GM18907 (cell line): ENCODE measurements at regions not wholly inside any gene's neighbourhood (a gene's known extent, or its start where the extent isn't known, plus 50 kb on each side); places are given as distances from the start of the nearest gene placed in this dataset.
"Not testable (repeated sequence)": the region's sequence is repeated elsewhere in the genome, so short reads cannot be mapped to it uniquely, and the experiment has no call there.

ENCODE experiments used
- ATAC-seq: cut with Tn5 transposase; IDR thresholded peaks from one replicate; pipeline ENCODE4 v1.9.1; 2021; ENCODE audit warnings: mild to moderate bottlenecking, moderate library complexity; ENCODE audit not compliant: unreplicated experiment

DNA sequence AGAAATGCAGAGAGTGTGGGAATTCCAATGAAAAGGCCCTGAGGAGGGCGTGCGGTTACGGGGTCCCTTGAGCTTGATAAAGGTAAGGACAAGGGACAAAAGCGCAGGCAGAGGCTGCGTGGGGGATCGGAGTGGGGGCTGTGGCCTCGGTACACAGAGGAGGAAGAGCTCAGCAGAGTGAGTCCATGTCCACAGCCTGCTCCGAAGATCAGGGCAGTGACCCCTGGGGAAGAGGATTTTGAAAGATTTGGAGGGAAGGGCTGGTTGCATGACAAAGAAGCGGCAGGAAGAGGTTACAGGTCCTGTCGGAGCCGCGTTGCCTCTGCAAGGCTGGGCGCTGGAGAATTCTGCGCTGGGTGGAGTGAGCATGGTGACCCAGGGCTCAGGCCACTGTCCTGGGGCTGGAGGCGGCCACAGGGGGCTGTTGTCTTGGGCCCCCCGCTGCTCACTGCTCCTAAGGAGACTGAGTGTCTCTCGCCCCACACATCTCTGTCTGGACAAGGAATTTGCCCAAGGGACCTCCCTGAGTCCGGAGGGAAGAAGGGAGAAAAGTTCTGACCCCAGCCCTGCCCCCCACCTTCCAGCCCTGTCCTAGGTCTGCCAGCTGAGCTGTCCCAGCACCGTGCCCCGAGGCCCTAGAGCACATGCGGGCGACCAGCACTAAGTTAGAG is 69.8 kb upstream of the INSIG1 start:
- no peak for ATAC-seq

DNA sequence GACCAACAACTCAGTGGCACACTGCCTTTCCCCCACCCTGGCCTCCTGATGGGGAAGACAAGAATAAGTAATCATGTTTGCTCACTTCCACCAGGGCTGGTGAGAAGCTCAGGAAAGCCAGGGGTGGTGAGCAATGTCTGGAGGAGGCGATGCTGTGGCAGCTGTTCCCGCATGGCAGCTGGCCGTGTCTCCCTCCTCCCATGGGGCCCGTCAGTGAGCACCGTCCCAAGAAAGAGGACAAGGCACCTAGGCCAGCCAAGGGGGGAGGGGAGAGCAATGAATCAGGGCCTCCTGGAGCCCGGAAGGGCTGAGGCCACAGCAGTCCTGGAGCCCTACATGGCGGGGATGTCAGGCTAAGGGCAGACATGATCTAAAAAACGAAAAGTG is 69.2 kb upstream of the INSIG1 start:
- no peak for ATAC-seq

DNA sequence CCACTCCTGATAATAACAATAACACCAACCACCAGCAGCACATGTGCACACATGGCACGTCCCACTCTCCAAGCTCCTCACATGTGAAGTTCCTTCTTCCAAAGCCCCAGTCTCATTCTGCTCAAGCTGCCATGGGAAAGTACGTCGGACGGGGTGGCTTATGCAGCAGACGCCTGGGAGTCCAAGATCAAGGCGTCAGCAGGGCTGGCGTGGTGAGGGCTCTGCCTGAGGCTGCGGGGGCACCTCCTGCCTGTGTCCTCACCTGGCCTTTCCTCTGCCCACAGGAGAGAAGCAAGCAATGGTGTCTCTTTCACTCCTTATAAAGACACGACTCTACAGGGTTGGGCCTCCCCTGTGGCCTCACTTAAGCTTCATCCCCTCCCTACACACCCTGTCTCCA is 68.8 kb upstream of the INSIG1 start:
- ATAC-seq = no peak

DNA sequence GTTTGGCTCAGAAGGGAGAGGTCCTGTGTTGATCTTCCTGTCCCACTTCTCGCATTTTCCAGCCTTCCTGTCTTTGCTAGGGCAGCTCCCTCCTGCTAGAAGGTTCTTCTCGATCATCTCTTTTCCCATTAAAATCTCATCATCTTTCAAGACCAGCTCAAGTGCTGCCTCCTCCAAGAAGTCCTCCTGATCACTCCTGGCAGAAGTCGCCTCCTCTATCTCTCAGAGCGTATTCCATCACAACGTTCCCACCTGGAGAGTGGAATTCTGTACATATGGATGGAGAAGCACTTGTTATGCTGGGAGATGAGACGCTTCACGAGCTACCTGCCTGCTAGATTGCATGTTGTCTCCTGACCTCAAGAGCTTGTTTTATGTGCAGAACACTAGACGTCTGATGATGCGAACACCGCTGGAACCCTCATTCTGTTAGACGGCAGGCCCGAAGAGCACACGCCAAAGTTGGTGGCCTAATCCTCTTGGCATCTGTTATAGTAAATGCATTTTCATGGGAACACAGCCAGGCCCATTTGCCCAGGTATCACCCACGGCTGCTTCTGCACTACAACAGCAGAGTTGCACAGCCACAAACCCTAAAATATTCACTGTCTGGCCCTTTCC is 68.0 kb upstream of the INSIG1 start:
- ATAC-seq = no peak

DNA sequence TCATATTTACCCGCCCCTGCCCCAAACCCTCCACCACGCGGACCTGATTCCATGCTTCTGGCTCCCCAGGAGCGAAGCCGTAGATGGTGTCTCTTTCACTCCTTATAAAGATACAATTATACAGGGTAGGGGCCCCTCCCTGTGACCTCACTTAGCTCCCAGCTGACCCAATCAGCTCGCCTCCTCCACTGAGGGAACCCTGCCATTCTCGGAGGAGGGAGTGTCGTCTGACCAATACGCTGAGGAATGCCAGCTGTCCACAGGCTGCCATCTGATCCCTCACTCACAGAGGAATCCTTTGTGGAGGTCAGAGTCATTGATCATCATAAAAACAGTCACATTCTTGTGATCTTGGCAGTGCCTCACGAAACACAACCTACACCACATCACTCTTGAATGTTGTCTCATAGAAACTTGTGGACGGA is 67.5 kb upstream of the INSIG1 start:
- no peak for ATAC-seq

DNA sequence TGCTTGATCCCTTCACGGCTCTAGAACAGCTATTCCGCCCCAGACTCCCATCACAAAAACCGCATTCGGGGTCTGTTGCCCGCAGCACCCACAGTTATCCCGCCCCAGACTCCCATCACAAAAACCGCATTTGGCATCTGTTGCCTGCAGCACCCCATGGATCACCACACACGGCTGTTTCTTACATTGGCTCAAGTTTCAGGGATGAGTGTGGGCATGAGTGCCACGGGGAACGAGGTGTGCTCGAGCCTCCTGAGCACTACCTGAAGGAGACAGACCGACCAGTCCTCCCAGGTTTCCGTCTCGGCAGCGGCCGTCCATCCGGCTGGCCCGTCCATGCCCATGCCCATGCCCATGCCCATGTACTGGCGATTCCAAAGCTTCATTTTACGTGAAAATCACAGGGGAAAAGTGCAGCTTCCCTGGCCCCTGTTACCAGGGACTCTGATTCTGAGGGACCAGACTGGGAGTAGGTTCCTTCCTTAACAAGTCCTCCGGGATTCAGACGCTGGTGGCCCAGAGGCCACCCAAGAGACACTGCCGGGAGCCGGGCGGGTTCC is 66.4 kb upstream of the INSIG1 start:
- ATAC-seq = no peak

DNA sequence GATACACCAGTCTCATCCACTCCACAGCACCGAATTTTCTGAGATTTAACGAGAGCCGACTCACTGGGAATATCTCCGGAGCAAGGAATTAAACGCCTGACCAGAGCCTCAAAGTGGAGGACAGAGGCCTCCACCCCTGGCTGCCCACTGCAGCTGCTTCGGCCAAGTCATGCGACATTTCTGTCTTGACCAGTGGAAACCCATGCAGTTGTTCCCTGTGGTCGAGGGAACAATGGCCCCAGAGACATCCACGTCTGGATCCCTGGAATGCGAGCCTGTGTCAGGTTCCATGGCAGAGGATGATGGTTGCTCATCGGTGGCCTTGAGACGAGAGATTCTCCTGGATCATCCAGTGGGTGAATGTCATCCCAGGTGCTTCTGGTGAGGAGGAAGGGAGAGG is 65.7 kb upstream of the INSIG1 start:
- ATAC-seq = no peak

DNA sequence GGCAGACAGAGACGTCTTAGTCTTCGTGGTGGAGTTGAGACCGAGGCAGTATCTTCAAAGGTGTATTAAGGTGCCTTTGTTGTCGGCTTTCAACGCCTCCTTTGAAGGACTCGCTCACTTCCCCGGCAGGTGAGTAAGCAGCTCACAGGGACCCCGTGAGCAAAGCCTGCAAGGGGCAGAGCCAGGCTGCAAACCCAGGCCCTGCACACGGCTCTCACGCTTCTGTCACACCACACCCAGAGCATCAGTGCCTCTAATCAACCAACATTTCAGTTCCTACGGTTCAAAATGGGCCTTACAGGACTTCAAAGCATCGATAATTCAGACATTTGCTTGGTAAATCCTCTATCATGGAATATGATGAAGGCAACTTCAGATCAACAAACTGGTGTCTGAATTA is 64.8 kb upstream of the INSIG1 start:
- ATAC-seq = no peak

DNA sequence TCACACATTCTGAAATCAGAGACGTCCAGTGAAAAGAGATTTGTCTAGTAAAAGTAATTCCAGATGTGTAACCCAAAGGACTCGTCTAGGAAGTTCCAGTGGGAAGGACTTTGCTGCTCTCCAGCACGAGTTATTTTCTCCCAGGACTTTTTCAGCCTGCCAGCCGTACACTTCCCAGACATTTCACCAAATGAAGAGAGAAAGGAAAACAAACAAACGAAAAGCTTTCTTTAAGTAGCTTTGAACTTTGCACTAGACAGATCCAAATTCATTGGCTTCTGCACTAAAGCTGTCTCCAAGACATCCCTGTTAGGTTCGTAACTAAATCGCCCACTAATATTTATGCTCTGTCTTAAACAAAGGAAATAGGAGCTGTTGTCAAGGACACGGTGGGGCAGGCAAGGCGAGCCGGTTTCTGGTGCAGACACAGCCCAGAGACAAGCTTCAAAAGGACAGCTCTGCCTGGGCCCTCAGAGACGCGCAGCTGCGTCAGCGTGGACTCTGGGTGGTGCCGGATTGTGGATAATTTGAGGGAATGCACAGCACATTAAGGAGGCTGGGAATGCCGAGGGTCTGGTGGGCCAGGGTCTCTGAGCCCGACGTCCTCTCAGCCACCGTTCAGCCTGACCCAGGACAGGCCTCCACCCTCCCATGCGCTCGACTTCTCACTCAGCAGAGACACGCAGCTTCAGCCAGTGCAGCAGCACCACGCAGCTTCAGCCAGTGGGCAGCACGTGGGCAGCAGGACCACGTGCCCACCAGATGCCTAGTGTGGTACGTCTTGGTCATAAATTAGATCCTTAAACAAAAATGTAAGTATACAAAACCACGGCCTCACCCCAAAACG is 64.1 kb upstream of the INSIG1 start:
- ATAC-seq = no peak

DNA sequence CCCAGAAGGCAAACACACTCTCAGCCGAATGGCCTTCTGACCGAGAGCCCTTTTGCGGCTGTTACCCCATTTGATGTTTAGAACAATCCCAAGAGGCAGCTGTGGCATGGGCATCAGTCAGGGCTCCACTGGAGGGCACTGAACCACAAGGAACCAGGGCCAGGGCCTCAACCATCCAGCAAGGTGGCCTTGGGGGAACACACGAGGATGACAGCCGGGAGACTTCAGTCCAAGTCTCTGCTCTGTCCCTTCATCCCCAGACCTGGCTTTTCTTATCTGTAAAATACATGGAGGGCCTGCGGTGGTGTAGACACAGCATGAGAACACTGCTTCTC is 63.6 kb upstream of the INSIG1 start:
- no peak for ATAC-seq

DNA sequence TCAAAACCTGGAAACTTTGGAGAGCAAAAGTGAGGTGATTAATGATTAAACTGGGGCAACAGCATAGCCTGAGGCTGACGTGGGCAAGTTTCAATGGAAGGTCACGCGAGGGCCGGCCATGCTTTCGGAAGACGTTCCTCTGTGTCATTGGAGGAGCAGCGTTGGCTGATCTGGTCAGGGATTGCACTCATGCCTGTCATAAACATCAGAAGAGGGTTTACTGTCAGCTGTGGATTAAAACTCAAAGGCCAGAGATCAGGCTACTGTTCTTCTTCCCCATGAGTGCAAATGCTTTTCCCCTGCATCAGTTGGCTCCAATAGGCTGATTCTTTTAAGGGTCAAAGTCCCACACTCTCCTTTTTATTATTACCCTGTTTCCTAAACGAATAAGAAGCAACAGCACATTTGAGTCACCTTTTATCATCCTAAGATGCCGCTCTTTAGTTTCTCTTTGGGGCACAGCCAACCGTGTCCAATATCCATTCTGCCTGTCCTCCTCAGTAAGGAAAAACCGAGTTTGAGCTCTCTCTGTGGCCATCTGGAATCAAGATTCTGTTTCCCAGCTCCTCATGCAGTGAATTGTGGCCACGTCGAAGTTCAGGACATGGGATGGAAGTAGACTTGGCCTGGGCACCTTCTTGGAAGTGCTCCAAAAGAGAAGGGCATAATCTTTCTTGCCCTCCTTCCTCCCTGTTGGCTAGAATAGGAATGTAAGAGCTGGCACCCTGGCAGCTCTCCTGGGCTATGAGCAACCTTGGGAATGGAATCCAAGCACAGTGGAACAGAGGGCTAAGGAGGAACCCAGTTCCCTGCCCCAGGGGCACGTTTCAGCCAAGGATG is 62.5 kb upstream of the INSIG1 start:
- no peak for ATAC-seq

DNA sequence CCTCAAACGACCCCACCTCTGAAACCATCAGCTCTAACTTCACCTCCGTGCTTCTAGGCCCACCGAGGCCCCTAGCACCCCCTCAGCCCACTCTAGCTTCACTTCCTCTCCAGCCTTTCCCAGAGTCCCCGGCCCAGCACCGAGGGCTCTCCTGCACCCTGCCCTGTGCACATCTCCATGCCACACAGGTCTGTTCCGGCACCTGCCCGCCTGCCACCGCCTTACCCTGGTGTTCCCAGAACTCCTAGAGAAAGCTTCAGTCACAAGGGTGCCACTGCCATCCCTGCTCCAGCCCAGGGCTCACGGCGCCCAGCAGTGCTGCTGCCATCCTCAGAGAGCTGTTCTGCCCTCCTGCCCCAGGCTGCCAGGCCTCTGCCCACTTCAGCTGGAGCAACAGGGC is 61.3 kb upstream of the INSIG1 start:
- no peak for ATAC-seq

DNA sequence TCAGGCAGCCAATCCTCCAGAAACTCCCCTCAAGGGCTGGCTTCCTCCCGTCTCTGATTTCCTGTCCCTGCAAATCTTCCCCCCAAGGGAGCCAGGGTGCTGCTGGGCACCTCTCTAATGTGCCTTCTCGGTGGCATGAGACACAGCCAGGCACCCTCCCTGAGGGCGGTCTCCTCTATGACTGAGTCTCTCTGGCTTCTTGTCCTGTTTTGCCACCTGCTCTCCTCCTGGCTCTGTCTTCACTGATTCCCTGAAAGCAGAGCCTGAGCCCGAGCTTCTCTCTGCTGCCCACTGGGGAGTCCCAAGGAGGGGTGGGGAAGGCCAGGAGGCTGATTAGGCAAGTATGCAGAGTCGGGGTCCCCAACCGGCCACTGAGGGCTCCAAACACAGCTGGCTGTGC is 60.4 kb upstream of the INSIG1 start:
- no peak for ATAC-seq

DNA sequence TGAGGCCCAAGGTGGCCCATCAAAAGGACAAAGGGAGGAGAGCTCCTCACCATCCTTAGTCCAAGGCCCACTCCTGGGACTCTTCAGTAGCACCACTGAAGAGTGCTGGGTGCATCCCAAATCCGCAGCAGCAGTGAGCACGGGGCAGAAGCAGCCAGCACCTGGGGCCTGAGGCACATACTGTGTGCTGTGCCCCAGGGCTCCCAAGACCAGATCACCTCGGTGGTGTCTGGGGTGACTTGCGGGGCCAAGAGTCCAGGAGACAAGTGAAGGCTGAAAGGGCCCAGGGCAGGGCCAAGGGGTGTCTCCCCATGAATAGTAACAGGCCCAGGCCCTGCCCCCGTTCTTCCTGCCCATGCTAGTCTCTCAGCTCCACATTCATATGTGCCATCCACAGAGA is 59.9 kb upstream of the INSIG1 start:
- ATAC-seq = no peak

DNA sequence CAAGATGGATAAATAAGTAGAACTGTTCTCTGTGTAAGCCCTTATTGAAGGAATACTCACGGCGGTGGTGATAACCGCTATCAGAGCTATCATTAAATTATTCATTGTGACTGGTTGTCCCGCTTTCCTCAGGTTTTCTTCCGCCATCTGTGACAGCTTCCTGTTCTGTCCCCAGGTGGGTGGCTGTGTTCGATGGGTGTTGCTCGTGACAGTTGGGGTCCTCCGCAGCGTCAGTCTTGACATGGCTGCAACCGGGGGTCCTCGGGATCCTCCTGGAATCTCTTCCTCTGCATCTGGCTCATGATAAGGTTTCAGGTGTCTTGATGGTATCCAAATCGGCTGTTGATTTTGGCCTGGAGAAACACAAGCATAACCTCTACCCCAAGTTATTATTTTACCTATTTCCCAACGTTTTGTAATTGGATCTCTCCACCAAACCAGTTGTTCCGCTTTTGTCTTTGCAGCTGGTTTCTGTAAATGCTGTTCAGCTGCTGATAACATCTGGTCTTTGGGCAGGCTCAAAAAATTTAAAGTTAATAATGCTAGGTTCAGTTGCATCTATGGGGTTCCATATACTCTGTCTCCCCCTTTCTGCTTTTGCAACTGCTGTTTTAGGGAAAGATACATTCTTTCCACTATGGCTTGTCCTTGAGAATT is 58.1 kb upstream of the INSIG1 start:
- ATAC-seq = not testable (repeated sequence)

DNA sequence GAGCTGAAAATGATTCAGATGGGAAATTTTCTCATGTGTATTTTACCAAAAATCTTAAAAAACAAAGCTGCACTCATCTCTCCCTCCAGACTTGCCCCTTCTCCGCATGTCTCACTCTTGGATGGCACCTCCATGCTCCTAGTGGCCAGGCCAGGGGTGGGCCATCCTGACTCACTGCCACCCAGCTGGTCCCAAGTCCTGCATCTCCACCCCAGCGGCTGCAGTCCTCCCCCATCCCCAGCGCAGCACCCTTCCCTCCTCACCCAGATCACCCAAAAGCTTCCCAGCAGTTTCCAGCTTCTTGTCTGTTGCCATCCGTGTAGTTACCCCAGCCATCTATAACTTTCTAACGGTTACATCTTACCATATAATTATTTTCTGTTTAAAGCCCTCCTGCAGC is 53.0 kb upstream of the INSIG1 start:
- no peak for ATAC-seq

DNA sequence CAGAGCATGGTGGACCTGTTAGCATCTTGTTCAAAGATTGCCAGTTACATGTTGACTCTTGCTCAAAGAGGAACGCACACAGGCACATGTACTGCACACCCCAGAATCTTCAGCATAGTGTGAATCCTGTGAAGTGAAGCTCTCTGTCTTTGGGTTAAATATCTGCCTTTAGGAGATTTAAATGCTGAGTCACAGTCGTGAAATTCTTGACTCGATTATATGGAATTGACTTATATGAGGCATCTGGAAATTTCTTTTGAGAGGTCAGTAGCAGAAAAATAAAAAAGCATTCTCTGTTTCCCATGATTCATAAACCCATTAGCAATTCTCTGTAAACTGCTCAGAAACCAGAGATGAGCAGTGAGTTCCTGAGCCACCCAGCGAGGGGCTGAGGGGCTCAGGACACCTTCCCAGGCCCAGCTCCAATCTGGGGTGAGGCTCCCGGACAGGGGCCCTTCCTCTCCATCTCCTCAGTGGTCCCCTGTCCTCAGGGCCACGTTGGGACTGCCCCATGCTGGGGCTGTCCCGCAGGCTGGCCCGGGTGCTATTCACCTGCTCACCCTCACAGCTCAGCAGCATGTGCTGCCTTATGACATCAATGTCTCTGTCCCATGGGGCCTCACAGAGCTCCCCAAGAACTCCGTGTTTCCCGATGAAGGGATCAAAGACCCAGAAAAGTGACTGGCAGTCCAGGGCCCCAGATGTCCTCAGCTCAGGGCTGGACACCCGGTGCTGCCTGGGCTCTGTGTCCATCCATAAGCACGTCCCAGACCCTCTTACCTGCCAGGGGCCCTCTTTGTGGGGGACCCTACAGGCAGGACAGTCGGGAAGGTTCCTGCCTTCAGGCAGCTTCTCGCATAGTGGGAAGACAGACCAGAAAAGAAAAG is 50.0 kb upstream of the INSIG1 start:
- no peak for ATAC-seq
